HG02938 (cell line): ENCODE measurements at regions not wholly inside any gene's neighbourhood (a gene's known extent, or its start where the extent isn't known, plus 50 kb on each side); places are given as distances from the start of the nearest gene placed in this dataset.
A peak's percentile ranks its signal among the peaks of the same experiment; 100 is the strongest.

Experiments
- ATAC-seq: cut with Tn5 transposase; IDR thresholded peaks from one replicate; pipeline ENCODE4 v1.9.1; 2021; ENCODE audit warnings: mild to moderate bottlenecking, moderate library complexity; ENCODE audit not compliant: unreplicated experiment

DNA sequence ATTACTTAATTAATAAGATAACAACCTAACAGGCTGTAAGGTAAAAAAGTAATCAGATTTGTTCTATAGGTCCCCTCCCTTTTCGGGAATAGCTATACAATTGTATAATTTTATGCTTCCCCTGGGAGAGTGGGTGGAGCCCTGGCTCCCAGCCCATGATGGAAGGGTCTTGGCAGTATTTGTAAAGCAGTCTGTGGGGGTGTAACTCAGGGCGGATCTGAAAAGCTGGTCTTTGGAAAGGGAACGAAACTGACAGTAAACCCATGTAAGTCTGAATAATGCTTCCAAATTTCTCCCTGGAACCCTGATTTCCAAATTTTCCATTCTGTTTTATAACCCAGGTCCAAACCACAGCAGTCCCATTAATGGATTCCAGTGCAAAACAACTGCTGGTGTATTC, 110.4 kb downstream of the DAD1 start:
- ATAC-seq = no peak

GRCh38 chr14:22478247-22478646, 110.8 kb downstream of the DAD1 start:
- no peak for ATAC-seq

GRCh38 chr14:22477569-22478194, 111.3 kb downstream of the DAD1 start:
- ATAC-seq = no peak

- no peak for ATAC-seq
Observed at GRCh38 chr14:22476887-22477286, 112.1 kb downstream of the DAD1 start.

GRCh38 chr14:22476005-22476751, 112.8 kb downstream of the DAD1 start:
- no peak for ATAC-seq

GRCh38 chr14:22475381-22475780, 113.6 kb downstream of the DAD1 start:
- no peak for ATAC-seq

DNA sequence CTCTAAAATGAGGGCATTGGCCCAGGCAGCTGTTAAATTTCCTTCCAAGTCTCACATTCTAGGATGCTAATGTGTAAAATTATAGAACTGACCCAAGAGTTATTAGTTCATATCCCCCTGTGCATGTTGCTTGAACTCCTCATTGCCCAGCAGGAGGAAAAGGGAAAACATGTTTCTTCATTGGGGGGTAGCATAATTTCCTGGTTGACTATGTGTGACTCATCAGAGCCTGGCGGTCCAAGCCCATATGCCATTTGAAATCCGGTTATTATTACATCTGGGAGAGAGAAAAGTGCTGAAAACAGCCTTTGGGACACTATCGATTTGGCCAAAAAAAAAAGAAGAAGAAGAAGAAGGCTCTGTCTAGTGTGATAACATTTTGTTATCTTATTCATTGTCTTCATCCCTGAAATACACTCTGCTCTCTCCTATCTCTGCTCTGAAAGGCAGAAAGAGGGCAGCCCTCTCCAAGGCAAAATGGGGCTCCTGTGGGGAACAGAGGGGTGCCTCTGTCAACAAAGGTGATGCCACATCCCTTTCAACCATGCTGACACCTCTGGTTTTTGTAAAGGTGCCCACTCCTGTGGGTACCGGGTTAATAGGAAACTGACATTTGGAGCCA, 114.2 kb downstream of the DAD1 start:
- no peak for ATAC-seq

- peak; percentile 58 for ATAC-seq
Observed at GRCh38 chr14:22472935-22473854, 115.8 kb downstream of the DAD1 start.

DNA sequence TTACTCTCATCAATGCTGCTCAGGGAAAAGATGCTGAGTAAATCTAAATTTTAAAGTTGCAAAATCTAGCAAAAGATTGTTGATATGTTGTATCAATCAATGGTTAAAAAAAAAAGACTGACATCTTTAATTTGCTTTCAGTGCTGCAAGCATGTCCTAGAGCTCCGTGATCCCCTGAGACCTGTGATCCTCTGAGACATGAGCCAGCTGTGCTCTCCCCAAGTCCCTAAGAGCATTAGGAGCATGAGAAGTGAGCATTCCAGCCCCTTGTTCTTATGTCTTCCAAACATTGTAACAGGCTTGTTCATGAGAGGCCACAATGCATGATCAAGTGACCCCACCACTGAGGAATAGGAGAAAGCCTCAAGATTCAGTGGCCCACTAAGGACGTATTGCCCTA, 116.6 kb downstream of the DAD1 start:
- ATAC-seq = no peak

- no peak for ATAC-seq
Observed at GRCh38 chr14:22471545-22472121, 117.4 kb downstream of the DAD1 start.

- no peak for ATAC-seq
Observed at GRCh38 chr14:22469538-22470303, 119.3 kb downstream of the DAD1 start.

GRCh38 chr14:22468830-22469229, 120.2 kb downstream of the DAD1 start:
- ATAC-seq = no peak

DNA sequence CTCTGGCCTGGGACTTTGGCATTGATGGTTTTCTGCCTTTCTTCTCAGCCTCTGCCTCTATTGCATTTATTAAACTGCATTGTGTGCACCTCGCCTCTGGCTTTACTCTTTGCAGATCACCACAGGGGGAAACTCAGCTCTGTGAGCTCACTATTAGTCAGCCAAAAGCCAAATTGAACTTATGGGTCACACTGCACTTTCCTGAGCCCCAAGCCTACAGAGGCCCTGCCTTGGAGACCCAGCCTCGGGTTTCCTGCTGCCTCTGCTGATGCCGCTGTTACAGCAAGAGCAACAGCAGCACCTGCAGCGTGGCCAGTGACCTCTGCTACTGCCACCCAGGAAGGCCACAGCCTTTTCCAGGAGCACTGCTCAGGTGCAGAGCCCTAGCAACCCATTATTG, 122.5 kb downstream of the DAD1 start:
- no peak for ATAC-seq

GRCh38 chr14:22465201-22465840, 123.7 kb downstream of the DAD1 start:
- ATAC-seq = no peak

- ATAC-seq = peak; percentile 59
Observed at GRCh38 chr14:22464422-22465142, 124.4 kb downstream of the DAD1 start.

GRCh38 chr14:22463763-22464173, 125.3 kb downstream of the DAD1 start:
- ATAC-seq = no peak

- no peak for ATAC-seq
Observed at GRCh38 chr14:22462923-22463322, 126.1 kb downstream of the DAD1 start.

GRCh38 chr14:22460461-22461195, 128.4 kb downstream of the DAD1 start:
- peak; percentile 41 for ATAC-seq
